NOMO-1 (cell line): ENCODE measurements at regions not wholly inside any gene's neighbourhood (a gene's known extent, or its start where the extent isn't known, plus 50 kb on each side); places are given as distances from the start of the nearest gene placed in this dataset.
A peak's percentile ranks its signal among the peaks of the same experiment; 100 is the strongest.

Experiments
- DNase-seq, 2 experiments: peaks; one replicate each; lab custom pipeline; 2025; ENCODE audit not compliant: unreplicated experiment in 2 of 2; lab: John Stamatoyannopoulos, UW

DNA sequence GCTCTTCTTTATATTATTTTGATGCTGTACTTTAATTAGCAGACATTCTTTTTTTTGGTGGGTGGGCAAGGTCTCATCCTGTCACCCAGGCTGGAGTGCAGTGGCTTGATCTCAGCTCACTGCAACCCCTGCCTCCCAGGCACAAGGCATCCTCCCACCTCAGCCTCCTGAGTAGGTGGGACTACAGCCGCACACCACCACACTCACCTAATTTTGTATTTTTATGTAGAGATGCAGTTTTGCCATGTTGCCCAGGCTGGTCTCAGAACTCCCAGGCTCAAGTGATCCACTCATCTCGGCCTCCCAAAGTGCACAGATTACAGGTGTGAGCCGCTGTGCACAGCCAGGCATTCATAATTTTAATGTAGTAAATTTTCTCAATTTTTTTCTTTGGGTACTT is 608.1 kb downstream of the ZNF385D start:
- peak in 1 of 2 experiments; percentile 1 for DNase-seq

DNA sequence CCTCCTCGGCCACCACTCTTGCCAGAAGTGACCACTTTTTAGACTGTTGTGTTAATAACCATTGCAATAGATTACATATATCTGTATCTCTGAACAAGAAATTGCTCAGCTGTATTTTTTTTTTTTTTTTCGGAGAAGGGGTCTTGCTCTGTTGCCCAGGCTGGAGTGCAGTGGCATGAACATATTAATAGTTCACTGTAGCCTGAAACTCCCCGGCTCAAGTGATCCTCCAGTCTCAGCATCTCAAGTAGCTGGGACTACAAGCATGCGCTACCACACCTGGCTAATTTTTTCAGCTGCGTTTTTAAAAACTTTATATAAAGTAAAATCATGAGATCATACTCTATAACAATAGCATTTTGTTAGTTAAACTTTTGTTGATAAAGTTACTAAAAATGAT is 609.0 kb downstream of the ZNF385D start:
- DNase-seq: no peak

DNA sequence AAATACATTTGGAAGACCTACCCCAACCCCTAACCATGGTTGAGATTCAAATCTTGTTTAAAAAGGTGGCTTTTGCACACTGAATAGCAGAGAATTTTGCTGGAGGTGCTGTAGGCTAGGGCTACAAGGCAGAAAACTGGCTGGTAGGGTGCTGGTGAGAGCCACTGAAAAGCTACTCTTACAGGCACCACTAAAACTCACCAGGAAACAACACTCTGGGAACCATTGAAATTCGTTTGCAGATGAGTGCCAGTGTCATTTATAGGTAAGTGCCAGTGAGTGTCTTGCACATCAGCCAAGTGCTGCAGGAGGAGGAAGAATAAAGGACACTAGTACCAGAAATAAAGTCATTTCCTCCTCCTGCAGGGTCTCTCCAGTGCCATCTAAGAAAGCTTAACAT is 610.2 kb downstream of the ZNF385D start:
- DNase-seq: no peak

DNA sequence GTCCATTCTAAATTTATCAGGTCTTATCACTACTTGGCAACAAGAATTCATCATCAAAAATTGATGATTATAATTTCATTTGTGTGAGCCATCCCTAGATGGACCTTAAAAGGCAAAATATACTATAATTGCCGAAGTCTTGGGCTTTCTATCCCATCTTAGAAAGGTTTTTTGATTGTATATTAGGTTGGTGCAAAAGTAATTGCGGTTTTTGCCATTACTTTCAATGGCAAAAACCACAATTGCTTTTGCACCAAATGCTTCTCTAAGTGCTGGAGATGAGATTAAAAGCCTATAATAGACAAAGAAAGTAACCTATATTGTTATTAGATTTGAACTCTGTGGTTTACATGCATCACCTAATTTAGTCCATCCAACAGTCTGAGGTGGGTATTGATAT is 612.9 kb downstream of the ZNF385D start:
- DNase-seq: no peak

DNA sequence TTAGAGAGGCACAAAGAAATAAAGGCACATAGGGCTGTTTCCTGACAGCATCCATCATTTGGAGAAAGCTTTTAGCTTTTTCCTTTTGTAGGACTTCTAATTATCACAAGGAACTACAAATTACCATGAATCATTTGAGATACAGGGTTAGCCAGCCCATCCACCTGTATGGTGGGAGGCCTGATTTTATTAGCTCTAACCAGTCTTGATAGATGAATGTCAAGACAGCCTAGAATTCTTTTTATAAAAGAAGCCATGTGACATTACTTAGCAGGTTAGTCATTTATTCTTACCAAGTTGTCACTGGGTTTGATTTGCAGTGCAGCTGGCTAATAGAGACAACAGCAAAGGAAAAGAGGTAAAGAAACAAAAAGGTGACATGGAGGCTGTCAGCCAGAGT is 618.1 kb downstream of the ZNF385D start:
- no peak for DNase-seq

GRCh38 chr3:21120826-21121225 is 630.2 kb downstream of the ZNF385D start:
- no peak for DNase-seq

DNA sequence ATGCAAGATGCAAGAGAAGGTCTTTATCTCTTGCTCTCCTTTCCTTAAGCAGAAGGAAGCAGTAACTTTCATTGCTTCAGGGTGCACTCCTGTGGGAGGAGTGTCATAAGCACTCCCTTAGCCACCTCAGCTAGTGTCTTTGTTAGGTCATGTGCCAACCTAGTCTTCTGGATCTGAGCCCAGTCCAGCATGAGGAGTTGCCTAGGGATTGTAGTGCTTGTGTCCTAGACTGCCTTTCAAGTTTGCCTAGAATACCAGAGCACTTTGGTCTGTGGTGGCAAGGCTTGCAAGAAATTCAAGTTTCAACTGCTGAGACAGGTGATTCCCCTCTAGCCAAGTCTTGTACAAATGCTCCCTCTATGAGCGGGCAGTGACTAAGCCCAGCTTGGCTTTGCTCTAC is 633.6 kb downstream of the ZNF385D start:
- DNase-seq: no peak

- DNase-seq: no peak
Measured at GRCh38 chr3:21109056-21109455, 642.0 kb downstream of the ZNF385D start.

- no peak for DNase-seq
Measured at GRCh38 chr3:21105784-21106183, 645.2 kb downstream of the ZNF385D start.

- no peak for DNase-seq
Measured at GRCh38 chr3:21100656-21101359, 650.2 kb downstream of the ZNF385D start.

GRCh38 chr3:21094686-21095085 is 656.3 kb downstream of the ZNF385D start:
- DNase-seq: no peak

DNA sequence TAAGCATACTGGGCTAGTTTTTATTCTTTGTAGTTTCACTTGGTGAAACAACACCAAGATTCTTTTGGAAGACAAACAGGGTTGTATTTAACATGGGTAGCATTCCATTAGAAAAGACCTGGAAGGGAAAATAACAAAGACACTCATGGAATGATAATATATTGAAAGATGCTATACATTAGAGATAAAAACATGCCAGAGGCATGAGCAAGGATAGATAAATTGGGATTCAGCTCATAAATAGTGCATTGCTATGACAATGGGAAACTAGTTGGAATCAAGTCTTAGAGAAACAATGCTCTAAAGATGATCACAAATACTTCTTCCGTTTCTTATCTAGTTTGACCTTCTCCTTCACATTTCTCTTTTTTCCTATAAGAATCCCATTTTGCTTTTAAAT is 677.4 kb downstream of the ZNF385D start:
- no peak for DNase-seq

GRCh38 chr3:21067031-21067813 is 683.8 kb downstream of the ZNF385D start:
- DNase-seq: peak in 1 of 2 experiments; percentile 14

DNA sequence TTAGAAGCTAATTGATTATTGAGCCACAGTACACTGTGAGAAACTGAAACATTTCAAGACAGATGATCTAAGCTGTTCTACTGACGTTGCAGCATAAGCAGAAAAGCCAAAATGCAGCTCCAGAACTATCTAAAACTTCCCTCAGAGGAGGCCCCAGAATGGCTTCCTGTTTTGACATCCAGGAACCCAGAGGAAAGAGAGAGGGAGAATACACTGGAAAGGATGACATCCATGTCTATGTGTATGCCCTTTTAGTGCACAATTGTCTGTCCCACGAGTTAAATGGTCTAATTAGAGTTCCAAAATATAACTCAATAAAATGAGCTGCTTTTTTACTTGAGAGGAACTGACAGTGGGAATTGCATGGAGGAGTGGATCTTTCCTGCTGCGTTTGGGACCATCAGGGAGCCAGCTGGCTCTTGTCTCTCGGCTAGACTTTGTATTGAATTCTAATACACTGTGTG is 688.1 kb downstream of the ZNF385D start:
- no peak for DNase-seq

DNA sequence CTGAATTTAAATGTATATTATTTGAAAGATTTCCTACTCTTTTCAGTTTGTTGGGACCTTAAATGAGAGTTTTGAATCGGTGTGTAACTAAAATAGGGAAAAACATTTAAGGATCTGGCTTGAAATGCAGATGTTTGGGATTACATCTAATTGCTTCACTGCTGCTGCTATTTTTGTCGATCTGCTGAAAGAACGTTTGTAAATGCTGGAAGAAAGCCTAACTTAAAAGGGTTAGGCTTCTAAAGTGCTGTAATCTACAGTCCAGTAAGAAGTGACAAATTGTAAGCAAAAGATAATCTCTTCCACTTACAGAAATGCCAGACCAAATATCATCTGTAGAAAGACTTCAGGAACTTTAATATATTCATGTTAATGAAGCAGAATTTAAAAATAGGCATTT is 691.6 kb downstream of the ZNF385D start:
- no peak for DNase-seq

GRCh38 chr3:21056293-21056692 is 694.7 kb downstream of the ZNF385D start:
- DNase-seq: no peak

DNA sequence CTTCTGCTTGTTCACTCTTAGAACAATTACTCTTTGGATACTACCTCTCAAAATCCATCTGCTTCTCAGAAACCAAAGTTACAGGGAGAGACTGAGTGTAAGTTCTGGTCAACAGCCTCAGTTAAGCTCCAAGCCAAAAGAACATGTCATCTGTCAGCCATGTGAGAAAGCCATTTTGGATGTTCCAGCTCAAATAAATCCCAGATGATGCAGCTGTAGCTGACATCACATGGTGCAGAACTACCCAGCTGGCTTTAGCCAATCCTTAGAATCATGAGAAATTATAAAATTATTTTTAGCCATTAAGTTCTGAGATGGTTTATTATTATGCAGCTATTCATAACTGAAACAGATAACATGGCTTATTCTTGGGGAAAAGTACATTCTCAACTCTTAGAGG is 696.0 kb downstream of the ZNF385D start:
- DNase-seq: no peak

- DNase-seq: no peak
Measured at GRCh38 chr3:21054064-21054463, 696.9 kb downstream of the ZNF385D start.

DNA sequence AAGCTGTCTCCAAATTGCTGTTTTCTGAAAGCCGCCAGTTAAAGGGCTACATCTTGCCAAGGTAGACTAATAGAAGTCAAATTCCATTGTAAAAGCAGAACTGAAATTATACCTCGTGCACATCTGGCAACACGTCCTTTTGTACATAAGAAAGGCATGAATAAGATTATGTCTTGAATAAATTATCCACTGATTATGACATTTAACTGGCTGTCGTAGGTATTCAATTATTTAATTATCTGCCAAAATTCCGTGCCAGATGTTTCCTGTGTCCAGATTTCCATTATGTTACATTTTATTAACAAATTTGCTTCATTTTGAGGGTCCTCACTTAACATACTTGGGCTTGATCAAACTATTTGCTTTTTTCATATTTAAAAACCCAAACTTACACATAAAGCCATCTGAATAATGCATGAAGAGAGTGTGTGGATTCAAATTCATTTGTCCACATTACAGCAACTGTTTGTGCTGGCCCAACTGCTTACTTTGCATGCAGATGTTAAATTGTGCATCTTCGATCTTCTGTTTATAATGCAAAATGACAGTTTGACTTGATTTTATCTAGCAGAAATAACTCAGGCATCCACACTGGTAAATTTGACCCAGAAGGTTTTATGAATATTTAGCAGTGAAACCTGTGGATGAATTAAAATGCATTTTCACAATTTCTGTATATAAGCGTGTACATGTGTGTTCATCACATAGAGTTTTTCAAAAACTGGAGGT is 701.5 kb downstream of the ZNF385D start:
- no peak for DNase-seq

DNA sequence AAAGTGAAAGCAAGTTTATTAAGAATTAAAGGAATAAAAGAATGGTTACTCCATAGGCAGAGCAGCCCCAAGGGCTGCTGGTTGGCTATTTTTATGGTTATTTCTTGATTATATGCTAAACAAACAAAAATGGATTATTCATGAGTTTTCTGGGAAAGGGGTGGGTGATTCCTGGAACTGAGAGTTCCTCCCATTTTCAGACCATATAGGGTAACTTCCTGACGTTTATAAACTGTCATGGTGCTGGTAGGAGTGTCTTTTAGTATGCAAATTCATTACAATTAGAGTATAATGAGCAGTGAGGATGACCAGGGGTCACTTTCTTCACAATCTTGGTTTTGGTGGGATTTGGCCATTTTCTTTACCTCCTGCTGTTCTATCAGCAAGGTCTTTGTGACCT is 707.9 kb downstream of the ZNF385D start:
- DNase-seq: no peak

DNA sequence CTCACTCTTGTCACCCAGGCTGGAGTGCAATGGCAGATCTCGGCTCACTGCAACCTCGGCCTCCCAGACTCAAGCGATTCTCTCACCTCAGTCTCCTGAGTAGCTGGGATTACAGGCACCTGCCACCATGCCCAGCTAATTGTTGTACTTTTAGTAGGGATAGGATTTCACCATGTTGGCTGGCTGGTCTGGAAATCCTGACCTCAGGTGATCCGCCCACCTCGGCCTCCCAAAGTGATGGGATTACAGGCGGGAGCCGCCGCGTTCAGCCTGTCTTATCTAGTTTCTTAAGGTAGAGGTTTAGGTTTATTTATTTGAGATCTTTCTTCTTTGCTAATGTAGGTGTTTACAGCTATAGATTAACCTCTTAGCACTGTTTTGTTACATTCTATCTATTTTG is 708.8 kb downstream of the ZNF385D start:
- no peak for DNase-seq

GRCh38 chr3:21041621-21042020 is 709.4 kb downstream of the ZNF385D start:
- no peak for DNase-seq
